GM18520 (cell line): ENCODE measurements at regions not wholly inside any gene's neighbourhood (a gene's known extent, or its start where the extent isn't known, plus 50 kb on each side); places are given as distances from the start of the nearest gene placed in this dataset.

ENCODE experiments used
- ATAC-seq: cut with Tn5 transposase; IDR thresholded peaks from one replicate; pipeline ENCODE4 v1.9.1; 2021; ENCODE audit not compliant: unreplicated experiment

GRCh38 chr3:27593173-27593572 is 109.0 kb upstream of the SLC4A7 start:
- ATAC-seq: no peak

- peak; percentile 36 for ATAC-seq
Observed at GRCh38 chr3:27591312-27592210, 107.4 kb upstream of the SLC4A7 start.

GRCh38 chr3:27590437-27591298 is 106.5 kb upstream of the SLC4A7 start:
- no peak for ATAC-seq

GRCh38 chr3:27589795-27590194 is 105.6 kb upstream of the SLC4A7 start:
- ATAC-seq: no peak

GRCh38 chr3:27585429-27585828 is 101.2 kb upstream of the SLC4A7 start:
- no peak for ATAC-seq

GRCh38 chr3:27584874-27585273 is 100.7 kb upstream of the SLC4A7 start:
- ATAC-seq: no peak

GRCh38 chr3:27581852-27582251 is 97.7 kb upstream of the SLC4A7 start:
- ATAC-seq: no peak

- no peak for ATAC-seq
Observed at GRCh38 chr3:27578032-27578431, 93.8 kb upstream of the SLC4A7 start.

- ATAC-seq: no peak
Observed at GRCh38 chr3:27577504-27577903, 93.3 kb upstream of the SLC4A7 start.

GRCh38 chr3:27576171-27576570 is 92.0 kb upstream of the SLC4A7 start:
- no peak for ATAC-seq

GRCh38 chr3:27575499-27575898 is 91.3 kb upstream of the SLC4A7 start:
- ATAC-seq: no peak

GRCh38 chr3:27574438-27574795 is 90.2 kb upstream of the SLC4A7 start:
- ATAC-seq: no peak

- ATAC-seq: no peak
Observed at GRCh38 chr3:27573780-27574437, 89.7 kb upstream of the SLC4A7 start.

GRCh38 chr3:27573138-27573537 is 89.0 kb upstream of the SLC4A7 start:
- no peak for ATAC-seq

GRCh38 chr3:27571345-27571744 is 87.2 kb upstream of the SLC4A7 start:
- ATAC-seq: no peak

GRCh38 chr3:27570421-27571106 is 86.4 kb upstream of the SLC4A7 start:
- ATAC-seq: no peak

- ATAC-seq: no peak
Observed at GRCh38 chr3:27568393-27568792, 84.2 kb upstream of the SLC4A7 start.

- ATAC-seq: no peak
Observed at GRCh38 chr3:27567251-27567650, 83.1 kb upstream of the SLC4A7 start.

- ATAC-seq: no peak
Observed at GRCh38 chr3:27565201-27565852, 81.1 kb upstream of the SLC4A7 start.

GRCh38 chr3:27561576-27561975 is 77.4 kb upstream of the SLC4A7 start:
- no peak for ATAC-seq
